K562 (cell line): ENCODE measurements at regions not wholly inside any gene's neighbourhood (a gene's known extent, or its start where the extent isn't known, plus 50 kb on each side); places are given as distances from the start of the nearest gene placed in this dataset.

Experiments used
- ATAC-seq: fragments of 200-7000 bp; cut with Tn5 transposase; 3 replicates; pipeline ENCODE4 v1.9.1; 2020; ENCODE audit warnings: moderate library complexity
- BruUV-seq: library from RNA; stranded (reverse); fragments of 400-500 nt; replicated peaks from 2 replicates; lab custom pipeline; 2021; lab: Mats Ljungman, UMichigan
- CTCF ChIA-PET: fragments of 300-600 bp; formaldehyde crosslinking; extraction: SDS; loops from one replicate; lab custom pipeline; 2021; ENCODE audit warnings: low intra/inter-chr PET ratio; lab: Yijun Ruan, JAX
- POLR2A ChIA-PET: fragments of 300-600, 350-650 bp; sonication (Branson Sonifier 250); formaldehyde crosslinking; extraction: SDS; loops from one replicate; lab custom pipeline; 2021; ENCODE audit warnings: antibody characterized with exemption, inconsistent platforms; lab: Yijun Ruan, JAX
- DNase-seq, 4 experiments: peaks; one replicate each; pipeline versions ENCODE4 v3.0.0 to v3.0.0-alpha.2; 2011 to 2018; ENCODE audit warnings: low spot score in 3 of 4, mixed read lengths in 3 of 4; ENCODE audit errors: extremely low read depth in 1 of 4
- FAIRE-seq: peaks from 2 replicates; lab custom pipeline; 2011; peaks lifted over from hg19 to GRCh38; lab: Jason Lieb, UNC
- H2AFZ ChIP-seq: 2 replicates; pipeline ENCODE4 v1.6.0; 2011; ENCODE audit warnings: low read depth, low read length, control low read depth, inconsistent platforms
- H3K27ac ChIP-seq: fragments of 200-600 bp; 3 replicates; pipeline ENCODE4 v1.8.0; 2011; ENCODE audit warnings: low read depth, mild to moderate bottlenecking, control low read depth, inconsistent platforms, low read length, moderate library complexity, mixed read lengths; ENCODE audit errors: extremely low read depth
- H3K27me3 ChIP-seq, 2 experiments: fragments of 300-600 bp in 1 of 2; 2 replicates in 1 of 2; 3 replicates in 1 of 2; pipeline versions ENCODE4 v1.6.0 to v1.8.0; 2011; ENCODE audit warnings: inconsistent platforms in 2 of 2, low read length in 2 of 2, mild to moderate bottlenecking in 1 of 2, mixed read lengths in 1 of 2, moderate library complexity in 1 of 2; ENCODE audit not compliant: control insufficient read depth in 2 of 2, insufficient read depth in 2 of 2
- H3K36me3 ChIP-seq: fragments of 300-600 bp; 3 replicates; pipeline ENCODE4 v1.8.0; 2011; ENCODE audit warnings: mild to moderate bottlenecking, low read length, inconsistent platforms; ENCODE audit not compliant: control insufficient read depth, insufficient read depth
- H3K4me1 ChIP-seq, 2 experiments: fragments of 200-600 bp in 1 of 2; replicated peaks in 1 of 2; 2 replicates in 1 of 2; 3 replicates in 1 of 2; pipeline versions ENCODE4 v1.5.1 to v1.8.0; 2011; ENCODE audit warnings: inconsistent platforms in 2 of 2, low read length in 2 of 2, mild to moderate bottlenecking in 1 of 2, mixed read lengths in 1 of 2, moderate library complexity in 1 of 2; ENCODE audit not compliant: control insufficient read depth in 2 of 2, insufficient read depth in 2 of 2
- H3K4me2 ChIP-seq: 2 replicates; pipeline ENCODE4 v1.6.1; 2011; ENCODE audit warnings: low read length, control low read depth, inconsistent platforms, mixed read lengths; ENCODE audit not compliant: insufficient read depth
- H3K4me3 ChIP-seq: fragments of 200-600 bp; sonication (generic), shearing (Covaris generic); 2 replicates; pipeline ENCODE4 v1.5.1; 2016; ENCODE audit warnings: control low read depth, inconsistent platforms
- H3K79me2 ChIP-seq: fragments of 200-600 bp; 3 replicates; pipeline ENCODE4 v1.8.0; 2011; ENCODE audit warnings: low read length, inconsistent platforms; ENCODE audit not compliant: control insufficient read depth, insufficient read depth
- H3K9ac ChIP-seq, 2 experiments: 2 replicates each; pipeline versions ENCODE4 v1.6.0 to v1.6.1; 2011; ENCODE audit warnings: low read depth in 2 of 2, low read length in 2 of 2, control low read depth in 1 of 2, inconsistent platforms in 1 of 2, mild to moderate bottlenecking in 1 of 2, mixed read lengths in 1 of 2; ENCODE audit not compliant: insufficient read depth in 1 of 2
- H3K9me1 ChIP-seq: one replicate; pipeline ENCODE4 v1.6.0; 2011; ENCODE audit warnings: inconsistent platforms, mild to moderate bottlenecking, low read length, moderate library complexity; ENCODE audit not compliant: control insufficient read depth, insufficient read depth
- H3K9me3 ChIP-seq: replicated peaks from 2 replicates; pipeline ENCODE4 v1.5.1; 2011; ENCODE audit warnings: low read depth, low read length, inconsistent platforms; ENCODE audit not compliant: control insufficient read depth, insufficient read depth
- H4K20me1 ChIP-seq: replicated peaks from 2 replicates; pipeline ENCODE4 v1.6.1; 2011; ENCODE audit warnings: low read length, inconsistent platforms, mixed read lengths; ENCODE audit not compliant: control insufficient read depth, insufficient read depth
- BRD4 ChIP-seq: fragments of 200-600 bp; sonication (generic); IDR thresholded peaks from 2 replicates; pipeline ENCODE4 v1.6.1; 2017; ENCODE audit warnings: inconsistent platforms
- EHMT2 ChIP-seq: fragments of 450-650 bp; IDR thresholded peaks from 2 replicates; pipeline ENCODE4 v1.6.1; 2018; ENCODE audit warnings: antibody characterized with exemption
- IRF1 ChIP-seq: sonication (generic); formaldehyde crosslinking; IDR thresholded peaks from 2 replicates; pipeline ENCODE4 v1.8.0; 2022; ENCODE audit warnings: missing genetic modification reagents, mild to moderate bottlenecking, borderline replicate concordance
- MTF1 ChIP-seq: fragments of 250-450 bp; sonication (Bioruptor Pico); IDR thresholded peaks from 2 replicates; pipeline ENCODE4 v1.9.0; 2021; ENCODE audit warnings: moderate library complexity, mild to moderate bottlenecking, inconsistent platforms, borderline replicate concordance
- NR2F6 ChIP-seq: fragments of 450-650 bp; formaldehyde crosslinking; IDR thresholded peaks from 2 replicates; pipeline ENCODE4 v1.4.0; 2020; ENCODE audit warnings: mild to moderate bottlenecking
- ZBTB40 ChIP-seq, 2 experiments: fragments of 450-650 bp in 1 of 2; sonication (generic) in 1 of 2; formaldehyde crosslinking in 1 of 2; IDR thresholded peaks; 2 replicates each; pipeline versions ENCODE4 v1.7.1 to v1.9.0; 2016 to 2022; ENCODE audit warnings: inconsistent platforms in 1 of 2, mild to moderate bottlenecking in 1 of 2, missing genetic modification reagents in 1 of 2
- ZNF124 ChIP-seq: sonication (generic); formaldehyde crosslinking; IDR thresholded peaks from 2 replicates; pipeline ENCODE4 v1.8.1; 2022; ENCODE audit warnings: missing genetic modification reagents
- ZSCAN29 ChIP-seq: fragments of 450-650 bp; IDR thresholded peaks from 2 replicates; pipeline ENCODE4 v1.6.1; 2017
- WGBS: fragments of 100-300 bp; shearing (Covaris generic); methylation state at CpG from one replicate; pipeline ENCODE4 v1.1.6; 2016; ENCODE audit warnings: low coverage, mixed read lengths; ENCODE audit not compliant: insufficient coverage; ENCODE audit errors: missing lambda C conversion rate; 5-methylcytosine and 5-hydroxymethylcytosine counted together
- in situ Hi-C: fragments of 300-500 bp; cut with MboI; formaldehyde crosslinking; loops from 4 replicates; pipeline ENCODE4 v1.15.0; 2018; ENCODE audit warnings: inconsistent platforms, mixed read lengths
- intact Hi-C: fragments of 100-400 bp; cut with micrococcal nuclease; formaldehyde crosslinking; loops from 2 replicates; pipeline ENCODE4 v1.14.2; 2022

DNA sequence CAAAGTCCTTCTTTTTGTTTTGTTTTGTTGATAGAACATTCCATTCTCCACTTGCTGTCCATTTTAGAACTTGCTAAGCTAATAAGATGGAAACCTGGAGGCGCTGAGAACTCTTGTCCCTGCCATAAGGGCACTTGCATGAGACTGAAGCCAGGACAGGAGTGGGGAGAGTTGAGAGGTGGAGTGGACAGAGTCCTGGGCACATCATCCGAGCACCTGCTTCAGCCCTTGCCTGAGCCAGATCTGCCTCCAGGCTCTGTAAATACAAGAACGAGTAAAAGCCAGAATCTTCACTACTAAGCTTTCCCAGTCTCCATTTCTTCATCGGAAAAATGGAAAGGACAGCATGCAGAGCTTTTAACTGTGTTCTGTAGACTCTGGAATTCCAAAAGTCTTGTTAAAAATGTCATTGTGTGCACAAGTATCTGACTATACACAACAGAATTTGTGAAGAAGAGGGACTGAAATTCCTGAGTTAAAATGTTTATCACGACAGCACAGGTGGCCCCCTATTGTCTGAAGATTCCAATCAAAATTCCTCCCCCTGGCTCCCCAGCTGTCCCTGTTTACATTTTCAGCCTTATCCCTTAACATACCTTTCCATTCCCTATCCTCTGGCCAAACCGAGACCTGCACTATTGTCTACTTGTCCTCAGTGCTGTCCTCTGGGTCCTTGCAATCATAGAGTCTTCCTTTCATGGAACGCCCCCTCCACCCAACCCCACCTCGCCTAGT lies 498.2 kb upstream of the TNP1 start:
- H3K4me1 ChIP-seq, result peaks cover 0 to 10% of the 10 kb centered on the region in 2 experiments; a peak in 1 of 5 replicates
- in situ Hi-C loops, result no loop called here
- H4K20me1 ChIP-seq, result no peaks in the 10 kb centered on the region
- H3K9me3 ChIP-seq, result no peaks in the 10 kb centered on the region
- no peaks in the 10 kb centered on the region for H3K36me3 ChIP-seq
- 4% methylated on average over 7 of the region's 8 CpGs for WGBS
- H3K4me2 ChIP-seq, result no peak overlapping the region
- H3K9me1 ChIP-seq, result no peaks in the 10 kb centered on the region
- H3K4me3 ChIP-seq, result no peak overlapping the region
- ChIA-PET CTCF (no interaction called here), POLR2A (no interaction called here)
- no peak for DNase-seq
- peaks cover 0 to 6% of the 10 kb centered on the region in 2 experiments; a peak in 2 of 5 replicates for H3K27me3 ChIP-seq
- no peak overlapping the region for H3K9ac ChIP-seq
- FAIRE-seq, result no peak
- H3K79me2 ChIP-seq, result no peaks in the 10 kb centered on the region
- no TSS peak for BruUV-seq
- intact Hi-C loops, result no loop called here
- ATAC-seq, result no peak
- no peak overlapping the region for H3K27ac ChIP-seq
- no peak overlapping the region for H2AFZ ChIP-seq
- TF ChIP-seq ZNF124 (CRISPR knock-in tag) (no peak), BRD4 (no peak), NR2F6 (no peak), ZBTB40 (IDR thresholded peaks at IDR 0.05) (no peak), ZBTB40 (CRISPR knock-in tag; IDR thresholded peaks at IDR 0.05) (no peak), IRF1 (CRISPR knock-in tag) (no peak), MTF1 (CRISPR knock-in tag) (no peak), EHMT2 (no peak), ZSCAN29 (no peak)
